IMR-90 (cell line): ENCODE measurements at regions not wholly inside any gene's neighbourhood (a gene's known extent, or its start where the extent isn't known, plus 50 kb on each side); places are given as distances from the start of the nearest gene placed in this dataset.

Experiments used
- ATAC-seq: fragments of 200-7000 bp; cut with Tn5 transposase; 2 replicates; pipeline ENCODE4 v1.9.1; 2020; ENCODE audit warnings: low read depth, mild to moderate bottlenecking, moderate library complexity
- BruUV-seq: library from RNA; stranded (reverse); fragments of 400-500 nt; replicated peaks from 2 replicates; lab custom pipeline; 2021; lab: Mats Ljungman, UMichigan
- CTCF ChIA-PET: fragments of 300-600 bp; formaldehyde crosslinking; extraction: SDS; loops from one replicate; lab custom pipeline; 2021; ENCODE audit warnings: antibody characterized with exemption; lab: Yijun Ruan, JAX
- POLR2A ChIA-PET: fragments of 300-600 bp; sonication (Branson Sonifier 250); formaldehyde crosslinking; loops from one replicate; lab custom pipeline; 2022; ENCODE audit warnings: antibody characterized with exemption; ENCODE audit not compliant: unreplicated experiment; lab: Charles Lee
- DNase-seq: peaks from one replicate; pipeline ENCODE4 v3.0.0; 2013
- H2AFZ ChIP-seq: replicated peaks from 2 replicates; pipeline ENCODE3; 2013; ENCODE audit warnings: low read length, mild to moderate bottlenecking; ENCODE audit not compliant: poor library complexity
- H2AK5ac ChIP-seq: 2 replicates; pipeline ENCODE4 v1.6.1; 2013; ENCODE audit warnings: low read depth, low read length, inconsistent platforms
- H2AK9ac ChIP-seq: replicated peaks from 2 replicates; pipeline ENCODE3; 2013; ENCODE audit warnings: mild to moderate bottlenecking, low read depth, low read length, moderate library complexity; ENCODE audit not compliant: poor library complexity
- H2BK120ac ChIP-seq: 2 replicates; pipeline ENCODE4 v1.6.1; 2013; ENCODE audit warnings: low read depth, low read length, inconsistent platforms
- H2BK15ac ChIP-seq: 3 replicates; pipeline ENCODE4 v1.6.1; 2013; ENCODE audit warnings: low read depth, low read length, inconsistent platforms
- H2BK20ac ChIP-seq: 2 replicates; pipeline ENCODE4 v1.6.1; 2013; ENCODE audit warnings: low read depth, mild to moderate bottlenecking, inconsistent platforms, low read length, moderate library complexity
- H2BK5ac ChIP-seq: 2 replicates; pipeline ENCODE4 v1.6.1; 2013; ENCODE audit warnings: mild to moderate bottlenecking, low read depth, low read length, inconsistent platforms; ENCODE audit not compliant: poor library complexity, severe bottlenecking
- H3K14ac ChIP-seq: replicated peaks from 2 replicates; pipeline ENCODE4 v1.6.1; 2013; ENCODE audit warnings: low read depth, low read length, inconsistent platforms
- H3K18ac ChIP-seq: 2 replicates; pipeline ENCODE4 v1.6.1; 2013; ENCODE audit warnings: low read depth, low read length, control low read depth
- H3K23ac ChIP-seq: 2 replicates; pipeline ENCODE4 v1.6.1; 2013; ENCODE audit warnings: low read depth, low read length, inconsistent platforms
- H3K27ac ChIP-seq: 2 replicates; pipeline ENCODE4 v1.5.1; 2013; ENCODE audit warnings: mild to moderate bottlenecking, control low read depth, low read length; ENCODE audit not compliant: insufficient read depth
- H3K27me3 ChIP-seq: 2 replicates; pipeline ENCODE4 v1.6.1; 2013; ENCODE audit warnings: low read length; ENCODE audit not compliant: control insufficient read depth, insufficient read depth
- H3K36me3 ChIP-seq: 2 replicates; pipeline ENCODE4 v1.6.1; 2013; ENCODE audit warnings: low read length, mixed read lengths; ENCODE audit not compliant: control insufficient read depth, insufficient read depth
- H3K4ac ChIP-seq: 2 replicates; pipeline ENCODE4 v1.6.1; 2013; ENCODE audit warnings: low read depth, low read length, inconsistent platforms
- H3K4me1 ChIP-seq: 2 replicates; pipeline ENCODE4 v1.6.1; 2013; ENCODE audit warnings: low read length, mixed read lengths; ENCODE audit not compliant: control insufficient read depth, insufficient read depth
- H3K4me2 ChIP-seq: 2 replicates; pipeline ENCODE4 v1.6.1; 2013; ENCODE audit warnings: low read depth, mild to moderate bottlenecking, control low read depth, low read length, moderate library complexity
- H3K4me3 ChIP-seq: 2 replicates; pipeline ENCODE4 v1.5.1; 2013; ENCODE audit warnings: low read depth, mild to moderate bottlenecking, control low read depth, low read length, moderate library complexity; ENCODE audit not compliant: insufficient read depth
- H3K56ac ChIP-seq: 2 replicates; pipeline ENCODE4 v1.6.1; 2013; ENCODE audit warnings: low read length, inconsistent platforms; ENCODE audit not compliant: insufficient read depth; ENCODE audit errors: extremely low read depth
- H3K79me1 ChIP-seq, 2 experiments: 2 replicates each; pipeline ENCODE4 v1.6.1; 2013; ENCODE audit warnings: low read length in 2 of 2, inconsistent platforms in 1 of 2, low read depth in 1 of 2
- H3K9ac ChIP-seq: 2 replicates; pipeline ENCODE4 v1.6.1; 2013; ENCODE audit warnings: low read depth, low read length, control low read depth
- H3K9me1 ChIP-seq: 2 replicates; pipeline ENCODE4 v1.6.1; 2013; ENCODE audit warnings: low read length, inconsistent platforms; ENCODE audit not compliant: insufficient read depth
- H3K9me3 ChIP-seq: 2 replicates; pipeline ENCODE4 v1.6.1; 2013; ENCODE audit warnings: low read length; ENCODE audit not compliant: control insufficient read depth, insufficient read depth
- H4K20me1 ChIP-seq: 2 replicates; pipeline ENCODE4 v1.6.1; 2013; ENCODE audit warnings: low read length, inconsistent platforms; ENCODE audit not compliant: insufficient read depth
- H4K5ac ChIP-seq: 2 replicates; pipeline ENCODE4 v1.6.1; 2013; ENCODE audit warnings: mild to moderate bottlenecking, low read depth, low read length, control low read depth
- H4K8ac ChIP-seq, 2 experiments: 2 replicates each; pipeline ENCODE4 v1.6.1; 2013; ENCODE audit warnings: low read depth in 2 of 2, low read length in 2 of 2, control low read depth in 1 of 2, inconsistent platforms in 1 of 2
- H4K91ac ChIP-seq: 2 replicates; pipeline ENCODE4 v1.6.1; 2013; ENCODE audit warnings: low read depth, low read length, inconsistent platforms; ENCODE audit not compliant: insufficient read depth
- BHLHE40 ChIP-seq: fragments of 150-350 bp; IDR thresholded peaks from 2 replicates; pipeline ENCODE4 v1.6.1; 2016; ENCODE audit warnings: mild to moderate bottlenecking, low read depth, low read length
- CEBPB ChIP-seq: IDR thresholded peaks from 2 replicates; pipeline ENCODE4 v1.6.1; 2012; ENCODE audit warnings: low read depth, low read length, improper control_type of control experiment
- CHD1 ChIP-seq: IDR thresholded peaks from 2 replicates; pipeline ENCODE4 v1.6.1; 2012; ENCODE audit warnings: low read depth, low read length, improper control_type of control experiment
- ELK1 ChIP-seq: fragments of 150-350 bp; IDR thresholded peaks from 2 replicates; pipeline ENCODE4 v1.6.1; 2016; ENCODE audit warnings: low read depth, mild to moderate bottlenecking, low read length, moderate library complexity, borderline replicate concordance
- FOS ChIP-seq: fragments of 150-350 bp; IDR thresholded peaks from 2 replicates; pipeline ENCODE4 v1.6.1; 2016; ENCODE audit warnings: low read depth, low read length
- MAZ ChIP-seq: IDR thresholded peaks from 2 replicates; pipeline ENCODE4 v1.6.1; 2012; ENCODE audit warnings: low read depth, mild to moderate bottlenecking, low read length, improper control_type of control experiment, moderate library complexity, borderline replicate concordance
- MXI1 ChIP-seq: IDR thresholded peaks from 2 replicates; pipeline ENCODE4 v1.6.1; 2012; ENCODE audit warnings: low read depth, mild to moderate bottlenecking, low read length, moderate library complexity, borderline replicate concordance
- NFE2L2 ChIP-seq: fragments of 150-350 bp; IDR thresholded peaks from 2 replicates; pipeline ENCODE4 v1.6.1; 2016; ENCODE audit warnings: low read depth, mild to moderate bottlenecking, low read length
- POLR2A ChIP-seq: IDR thresholded peaks from 2 replicates; pipeline ENCODE4 v1.6.1; 2012; ENCODE audit warnings: mild to moderate bottlenecking, low read depth, low read length
- RAD21 ChIP-seq: IDR thresholded peaks from 2 replicates; pipeline ENCODE4 v1.6.1; 2012; ENCODE audit warnings: low read length, improper control_type of control experiment
- RCOR1 ChIP-seq: IDR thresholded peaks from 2 replicates; pipeline ENCODE4 v1.6.1; 2012; ENCODE audit warnings: mild to moderate bottlenecking, low read length, improper control_type of control experiment; ENCODE audit not compliant: insufficient replicate concordance
- RFX5 ChIP-seq: IDR thresholded peaks from 2 replicates; pipeline ENCODE4 v1.8.0; 2012; ENCODE audit warnings: low read depth, mild to moderate bottlenecking, low read length, moderate library complexity
- SMC3 ChIP-seq: fragments of 150-350 bp; IDR thresholded peaks from 2 replicates; pipeline ENCODE4 v1.6.1; 2016; ENCODE audit warnings: low read depth, mild to moderate bottlenecking, antibody characterized with exemption, low read length, moderate library complexity
- USF2 ChIP-seq: fragments of 150-350 bp; IDR thresholded peaks from 2 replicates; pipeline ENCODE4 v1.6.1; 2017; ENCODE audit warnings: mild to moderate bottlenecking, antibody characterized with exemption, low read length, low read depth
- WGBS, 2 experiments: methylation state at CpG; one replicate each; pipeline versions ENCODE4 v1.1.5 to v1.1.7; 2013; ENCODE audit warnings: missing lambda C conversion rate in 2 of 2; ENCODE audit not compliant: insufficient read length in 1 of 2; ENCODE audit errors: extremely low coverage in 2 of 2; 5-methylcytosine and 5-hydroxymethylcytosine counted together
- dilution Hi-C: fragments of 300-500 bp; cut with HindIII; formaldehyde crosslinking; loops from one replicate; pipeline ENCODE4 v1.14.3; 2018; ENCODE audit warnings: low sequenced_read_pairs; ENCODE audit not compliant: unreplicated experiment
- in situ Hi-C: fragments of 300-500 bp; cut with MboI; formaldehyde crosslinking; loops from 3 replicates; pipeline ENCODE4 v1.14.3; 2019; ENCODE audit warnings: low sequenced_read_pairs, inconsistent platforms, mixed read lengths
- intact Hi-C: fragments of 100-400 bp; cut with micrococcal nuclease; formaldehyde crosslinking; loops from 2 replicates; pipeline ENCODE4 v1.10.0; 2022

- Histone ChIP-seq H3K14ac (no peak overlapping the region), H2BK120ac (no peak overlapping the region), H3K27ac (no peak overlapping the region), H4K91ac (no peak overlapping the region), H3K27me3 (no peaks in the 10 kb centered on the region), H3K9me3 (peaks cover 7% of the 10 kb centered on the region; the same call in 1 of the 2 replicates), H3K23ac (no peak overlapping the region), H2BK20ac (no peak overlapping the region), H3K18ac (no peak overlapping the region), H2AK9ac (no peak overlapping the region), H3K9me1 (no peaks in the 10 kb centered on the region), H3K79me1 (no peaks in the 10 kb centered on the region), H3K9ac (no peak overlapping the region), H3K4me2 (no peak overlapping the region), H4K5ac (no peak overlapping the region), H3K36me3 (no peaks in the 10 kb centered on the region), H3K56ac (no peak overlapping the region), H2BK15ac (no peak overlapping the region), H4K8ac (no peak overlapping the region), H2AFZ (no peak overlapping the region), H3K4ac (no peak overlapping the region), H3K4me3 (no peak overlapping the region), H4K20me1 (no peaks in the 10 kb centered on the region), H2BK5ac (no peak overlapping the region), H2AK5ac (no peak overlapping the region), H3K4me1 (no peaks in the 10 kb centered on the region)
- intact Hi-C loops = no loop called here
- no peak for TF ChIP-seq USF2
- TF ChIP-seq MAZ = no peak
- TF ChIP-seq SMC3 = no peak
- no peak for TF ChIP-seq NFE2L2
- TF ChIP-seq RAD21 = no peak
- no peak for TF ChIP-seq ELK1
- no peak for TF ChIP-seq RFX5
- no peak for TF ChIP-seq RCOR1
- TF ChIP-seq CEBPB = no peak
- no peak for TF ChIP-seq MXI1
- no peak for TF ChIP-seq BHLHE40
- TF ChIP-seq FOS = no peak
- TF ChIP-seq CHD1 = no peak
- no peak for TF ChIP-seq POLR2A
- DNase-seq = no peak
- POLR2A ChIA-PET = no interaction called here
- dilution Hi-C loops = no loop called here
- CTCF ChIA-PET = no interaction called here
- ATAC-seq = no peak
- BruUV-seq = no TSS peak
- no CpG with 5 or more reads among the region's 2 CpGs for WGBS, 2 experiments
- in situ Hi-C loops = no loop called here
These were observed 380.9 kb upstream of the NWD2 start for GRCh38 chr4:36863601-36864000.
